Mucosa of descending colon (tissue), 3 donors: ENCODE measurements at regions not wholly inside any gene's neighbourhood (a gene's known extent, or its start where the extent isn't known, plus 50 kb on each side); places are given as distances from the start of the nearest gene placed in this dataset.

Experiments
- ATAC-seq: fragments of 200-7000 bp; cut with Tn5 transposase; one replicate; pipeline ENCODE4 v1.9.1; 2020; ENCODE audit warnings: mild to moderate bottlenecking, moderate library complexity
- DNase-seq, 3 donors: peaks; one replicate each; pipeline ENCODE4 v3.0.0-alpha.2; 2020
- H3K36me3 ChIP-seq: fragments of 200-600 bp; one replicate; pipeline ENCODE4 v1.8.0; 2021; ENCODE audit warnings: low read depth, mild to moderate bottlenecking
- H3K4me1 ChIP-seq: fragments of 200-600 bp; one replicate; pipeline ENCODE4 v1.8.0; 2021; ENCODE audit warnings: low read depth, mild to moderate bottlenecking
- H3K4me3 ChIP-seq: fragments of 200-600 bp; one replicate; pipeline ENCODE4 v1.8.0; 2021; ENCODE audit warnings: mild to moderate bottlenecking
- H3K9me3 ChIP-seq: fragments of 200-600 bp; one replicate; pipeline ENCODE4 v1.8.0; 2021; ENCODE audit warnings: mild to moderate bottlenecking
- intact Hi-C, 2 donors: fragments of 100-400 bp; cut with DNase I in 1 of 2; cut with micrococcal nuclease in 1 of 2; formaldehyde crosslinking; loops; one replicate each; pipeline versions ENCODE4 v1.11.0 to v1.11.1; 2022; cut with DNase I, micrococcal nuclease
- TF ChIP-seq, protein P1 (sequence below): fragments of 200-600 bp; IDR thresholded peaks from one replicate; pipeline ENCODE4 v1.8.0; 2022; ENCODE audit warnings: antibody characterized with exemption, mild to moderate bottlenecking
- donor health status: DM: no; HTN: no; CAD: no; lungs with moderate emphysema.
- donor health status: DM: no; HTN: no; CAD: no.
- donor health status: DM: no; HTN: yes; CAD: no.

DNA sequence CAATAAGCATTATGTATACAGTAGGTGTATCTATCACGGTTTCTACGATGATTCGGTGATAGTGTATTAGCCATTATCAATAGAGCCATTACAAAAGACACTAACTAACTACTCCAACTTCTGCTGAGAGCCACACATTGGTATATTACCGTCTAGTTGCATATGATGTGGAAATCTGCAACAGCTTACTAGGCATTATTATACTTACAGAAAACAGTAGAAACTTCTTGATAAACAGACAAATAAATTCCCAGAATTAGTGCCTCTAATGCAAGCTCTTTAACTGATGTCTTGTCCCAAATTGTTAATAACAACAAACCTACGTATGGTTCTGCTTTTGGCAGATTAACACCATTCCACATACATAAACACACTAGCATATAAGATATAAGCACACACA is 1923.0 kb upstream of the PIK3C3 start:
- no peaks in the 10 kb centered on the region for H3K36me3 ChIP-seq
- no peak overlapping the region for H3K4me3 ChIP-seq
- no peaks in the 10 kb centered on the region for H3K9me3 ChIP-seq
- DNase-seq, result no peak
- no peak for ATAC-seq
- TF ChIP-seq, protein P1, sequence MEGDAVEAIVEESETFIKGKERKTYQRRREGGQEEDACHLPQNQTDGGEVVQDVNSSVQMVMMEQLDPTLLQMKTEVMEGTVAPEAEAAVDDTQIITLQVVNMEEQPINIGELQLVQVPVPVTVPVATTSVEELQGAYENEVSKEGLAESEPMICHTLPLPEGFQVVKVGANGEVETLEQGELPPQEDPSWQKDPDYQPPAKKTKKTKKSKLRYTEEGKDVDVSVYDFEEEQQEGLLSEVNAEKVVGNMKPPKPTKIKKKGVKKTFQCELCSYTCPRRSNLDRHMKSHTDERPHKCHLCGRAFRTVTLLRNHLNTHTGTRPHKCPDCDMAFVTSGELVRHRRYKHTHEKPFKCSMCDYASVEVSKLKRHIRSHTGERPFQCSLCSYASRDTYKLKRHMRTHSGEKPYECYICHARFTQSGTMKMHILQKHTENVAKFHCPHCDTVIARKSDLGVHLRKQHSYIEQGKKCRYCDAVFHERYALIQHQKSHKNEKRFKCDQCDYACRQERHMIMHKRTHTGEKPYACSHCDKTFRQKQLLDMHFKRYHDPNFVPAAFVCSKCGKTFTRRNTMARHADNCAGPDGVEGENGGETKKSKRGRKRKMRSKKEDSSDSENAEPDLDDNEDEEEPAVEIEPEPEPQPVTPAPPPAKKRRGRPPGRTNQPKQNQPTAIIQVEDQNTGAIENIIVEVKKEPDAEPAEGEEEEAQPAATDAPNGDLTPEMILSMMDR, result no peak
- no peaks in the 10 kb centered on the region for H3K4me1 ChIP-seq
- intact Hi-C loops, result no loop called here

DNA sequence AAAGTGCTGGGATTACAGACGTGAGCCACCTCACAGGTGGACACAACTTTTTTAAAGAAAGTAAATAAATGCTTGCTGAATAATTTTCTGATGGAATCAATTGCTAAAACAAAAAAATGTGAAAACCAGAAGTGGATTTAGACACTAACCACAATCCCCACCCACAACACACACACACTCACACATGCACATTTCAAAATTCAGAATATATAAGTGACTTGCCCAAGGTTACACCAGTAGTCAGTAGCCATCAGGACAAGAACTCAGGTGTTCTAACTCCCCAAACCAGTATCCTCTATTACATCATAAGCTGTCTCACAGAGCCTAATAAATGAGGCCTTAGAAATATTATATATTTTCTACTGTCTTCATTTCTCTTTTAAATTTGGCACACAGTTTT is 1923.6 kb upstream of the PIK3C3 start:
- Histone ChIP-seq H3K4me3 (no peak overlapping the region), H3K4me1 (no peaks in the 10 kb centered on the region), H3K9me3 (no peaks in the 10 kb centered on the region), H3K36me3 (no peaks in the 10 kb centered on the region)
- DNase-seq, result no peak
- TF ChIP-seq, protein P1, result no peak
- intact Hi-C loops, result no loop called here
- no peak for ATAC-seq

DNA sequence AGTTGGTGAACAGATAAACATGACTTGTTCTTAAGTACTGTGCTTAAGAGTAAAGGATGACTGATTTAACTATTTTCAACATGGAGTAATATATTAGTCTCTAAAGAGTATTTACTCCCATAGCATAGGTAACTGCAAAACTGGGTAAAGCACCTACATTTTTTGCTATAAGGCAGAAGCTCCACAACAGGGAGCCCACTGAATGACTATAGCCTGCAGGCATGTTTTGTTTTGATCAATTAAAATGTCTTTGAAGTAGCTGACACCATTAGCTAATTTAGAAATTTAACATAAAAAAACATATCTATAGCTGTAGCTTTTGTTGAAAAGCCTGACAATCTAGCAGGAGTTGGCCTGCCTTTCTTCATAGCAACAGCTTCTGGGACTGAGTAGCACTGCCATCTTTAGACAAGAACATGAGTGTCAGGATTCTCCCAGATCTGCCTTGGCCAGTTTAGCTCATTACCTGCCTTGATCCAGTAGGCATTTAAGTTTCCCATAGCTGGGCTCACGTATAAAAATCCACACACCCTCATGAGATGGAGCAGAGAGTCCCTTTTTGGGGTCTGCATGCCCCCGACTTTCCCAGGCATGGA is 1935.1 kb upstream of the PIK3C3 start:
- TF ChIP-seq, protein P1, result no peak
- no peaks in the 10 kb centered on the region for H3K4me1 ChIP-seq
- intact Hi-C loops, result no loop called here
- ATAC-seq, result no peak
- H3K4me3 ChIP-seq, result no peak overlapping the region
- no peak for DNase-seq
- H3K36me3 ChIP-seq, result no peaks in the 10 kb centered on the region
- H3K9me3 ChIP-seq, result no peaks in the 10 kb centered on the region

DNA sequence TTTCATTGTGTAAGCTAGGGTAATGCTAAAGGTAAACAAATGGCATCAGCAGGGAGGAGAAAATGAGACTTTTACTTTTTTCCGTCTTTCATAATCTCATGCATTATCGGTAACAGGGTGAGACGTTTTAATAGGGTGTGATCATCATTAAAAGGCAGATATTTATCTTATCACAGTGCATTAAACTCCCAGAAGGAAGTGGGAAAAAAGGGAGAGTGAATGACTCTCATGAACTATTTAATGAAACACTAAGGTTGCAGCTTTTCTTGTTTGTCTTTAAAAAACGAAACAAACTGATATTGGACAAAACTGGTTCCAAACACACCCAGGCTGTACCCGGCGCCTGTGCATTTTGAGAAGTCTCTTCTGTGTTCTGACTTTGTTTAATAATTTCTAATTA is 1936.8 kb upstream of the PIK3C3 start:
- intact Hi-C loops, result no loop called here
- TF ChIP-seq, protein P1, result no peak

DNA sequence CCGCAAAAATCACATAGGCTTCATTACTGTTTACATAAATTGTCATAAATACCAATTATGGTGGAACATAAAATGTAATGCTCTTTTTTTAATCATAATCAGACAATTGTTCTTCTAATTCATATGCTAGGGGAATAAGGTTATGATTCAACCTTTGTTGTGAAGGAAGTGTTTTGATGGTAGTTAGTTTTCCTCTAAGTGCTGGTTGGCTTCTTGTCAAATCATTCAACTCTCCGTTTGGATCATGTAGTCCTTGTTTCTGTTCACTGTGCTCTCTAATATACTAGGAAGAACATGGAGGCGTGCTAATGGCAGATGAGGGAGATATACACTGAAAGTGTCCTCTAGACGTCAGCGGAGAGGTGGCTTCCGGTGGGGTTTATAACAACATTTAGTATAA is 1938.0 kb upstream of the PIK3C3 start:
- ATAC-seq, result no peak

More for the DNA sequence above, 1936.8 kb upstream of the PIK3C3 start:
- Histone ChIP-seq H3K36me3 (no peaks in the 10 kb centered on the region), H3K4me3 (no peak overlapping the region), H3K9me3 (no peaks in the 10 kb centered on the region), H3K4me1 (no peaks in the 10 kb centered on the region)
- DNase-seq, result no peak
- ATAC-seq, result no peak

More for the DNA sequence above, 1938.0 kb upstream of the PIK3C3 start:
- no peaks in the 10 kb centered on the region for H3K36me3 ChIP-seq
- TF ChIP-seq, protein P1, result no peak
- H3K9me3 ChIP-seq, result no peaks in the 10 kb centered on the region
- no peak for DNase-seq
- intact Hi-C loops, result no loop called here
- H3K4me1 ChIP-seq, result no peaks in the 10 kb centered on the region
- no peak overlapping the region for H3K4me3 ChIP-seq
